LNCAP (cell line): ENCODE measurements at regions not wholly inside any gene's neighbourhood (a gene's known extent, or its start where the extent isn't known, plus 50 kb on each side); places are given as distances from the start of the nearest gene placed in this dataset.

Experiments
- CTCF ChIP-seq: fragments of 450-650 bp; IDR thresholded peaks from 2 replicates; pipeline ENCODE4 v1.5.1; 2017; ENCODE audit warnings: mild to moderate bottlenecking

GRCh38 chr21:16834791-16835190 lies 678.1 kb upstream of the CXADR start:
- no peak for TF ChIP-seq CTCF

GRCh38 chr21:16837321-16837720 lies 675.5 kb upstream of the CXADR start:
- TF ChIP-seq CTCF, result no peak

GRCh38 chr21:16837721-16838120 lies 675.1 kb upstream of the CXADR start:
- TF ChIP-seq CTCF, result no peak

GRCh38 chr21:16838331-16838730 lies 674.5 kb upstream of the CXADR start:
- no peak for TF ChIP-seq CTCF

- no peak for TF ChIP-seq CTCF
Observed at GRCh38 chr21:16840538-16840937, 672.3 kb upstream of the CXADR start.

GRCh38 chr21:16841975-16842695 lies 670.7 kb upstream of the CXADR start:
- TF ChIP-seq CTCF, result no peak

- no peak for TF ChIP-seq CTCF
Observed at GRCh38 chr21:16842696-16843035, 670.2 kb upstream of the CXADR start.

- TF ChIP-seq CTCF, result no peak
Observed at GRCh38 chr21:16847211-16847610, 665.6 kb upstream of the CXADR start.
